Ovary (tissue), 7 donors: ENCODE measurements at regions not wholly inside any gene's neighbourhood (a gene's known extent, or its start where the extent isn't known, plus 50 kb on each side); places are given as distances from the start of the nearest gene placed in this dataset.

Source experiments
- DNase-seq, 5 donors: peaks; one replicate each; pipeline ENCODE4 v3.0.0-alpha.2; 2019 to 2020
- H3K27ac ChIP-seq, 2 donors: fragments of 200-600 bp; one replicate each; pipeline versions ENCODE4 v1.5.1 to v1.8.0; 2019 to 2022
- H3K27me3 ChIP-seq: fragments of 200-600 bp; one replicate; pipeline ENCODE4 v1.8.0; 2022
- H3K36me3 ChIP-seq: fragments of 200-600 bp; sonication (generic); one replicate; pipeline ENCODE4 v1.5.1; 2019
- H3K4me1 ChIP-seq: one replicate; pipeline ENCODE4 v1.8.1; 2013; ENCODE audit warnings: mild to moderate bottlenecking, moderate library complexity; ENCODE audit not compliant: insufficient read depth
- H3K4me3 ChIP-seq: fragments of 200-600 bp; sonication (generic); one replicate; pipeline ENCODE4 v1.5.1; 2017
- H3K9me3 ChIP-seq, 2 donors: fragments of 200-600 bp in 1 of 2; sonication (generic) in 1 of 2; one replicate each; pipeline versions ENCODE4 v1.5.1 to v1.8.1; 2013 to 2019; ENCODE audit warnings: mild to moderate bottlenecking in 1 of 2, moderate library complexity in 1 of 2
- EP300 ChIP-seq: sonication (generic); formaldehyde crosslinking; IDR thresholded peaks from one replicate; pipeline ENCODE4 v1.6.1; 2017; ENCODE audit warnings: antibody characterized with exemption
- POLR2A ChIP-seq: fragments of 450-650 bp; IDR thresholded peaks from one replicate; pipeline ENCODE4 v1.6.1; 2017; ENCODE audit warnings: antibody characterized with exemption, mild to moderate bottlenecking, moderate library complexity
- WGBS, 3 donors: extraction: QIAGEN DNeasy Blood & Tissue Kit in 1 of 3; methylation state at CpG; one replicate each; pipeline versions ENCODE4 v1.1.5 to v1.1.7; 2013 to 2017; 5-methylcytosine and 5-hydroxymethylcytosine counted together
- intact Hi-C, 4 donors: fragments of 100-400 bp; cut with DNase I; formaldehyde crosslinking; loops; one replicate each; pipeline versions ENCODE4 v1.11.0 to v1.15.1; 2022 to 2023
- TF ChIP-seq, protein P1 (sequence below), 3 donors: fragments of 450-650 bp in 2 of 3; fragments of 200-600 bp in 1 of 3; IDR thresholded peaks; one replicate each; pipeline versions ENCODE4 v1.5.1 to v1.8.0; 2016 to 2022; ENCODE audit warnings: antibody characterized with exemption in 3 of 3, mild to moderate bottlenecking in 1 of 3
- donor health status: DM: no; HTN: no; CAD: no; lungs with moderate emphysema.
- donor health status: DM: no; HTN: no; CAD: no.
- donor health status: Bipolar disorder and iron deficiency.
- donor health status: DM: no; HTN: no; CAD: no.
- donor health status: DM: yes; HTN: yes; CAD: no.

DNA sequence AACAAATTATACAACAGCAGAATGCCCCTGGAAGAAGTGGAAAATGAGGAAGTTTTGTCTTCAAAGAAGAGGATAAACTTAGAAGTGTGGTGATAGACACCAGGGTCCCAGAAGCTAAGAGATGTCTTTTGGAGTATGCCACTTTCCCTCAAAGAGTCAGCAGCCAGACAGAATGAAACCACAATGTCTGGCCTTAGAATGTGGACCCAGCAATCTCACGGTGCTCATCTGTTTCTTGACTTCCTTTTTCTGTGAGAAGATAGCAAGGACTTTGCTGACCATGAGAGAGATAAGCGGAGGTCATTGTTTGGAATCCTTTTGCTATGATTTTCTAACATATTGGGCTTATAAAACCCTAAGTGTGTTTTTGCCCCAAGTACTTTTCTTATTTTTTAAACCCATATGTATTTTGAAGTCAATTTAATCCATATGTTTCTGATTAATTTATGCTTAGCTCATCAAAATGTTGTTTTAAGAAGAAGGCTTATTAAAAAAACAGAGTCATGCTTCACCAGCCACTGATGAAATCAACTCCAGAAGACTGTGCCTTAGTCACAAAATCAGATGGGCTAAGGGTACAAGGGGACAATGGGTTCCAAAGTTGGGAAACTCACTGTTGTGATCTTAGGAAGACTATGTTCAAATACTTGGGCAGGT is 451.2 kb upstream of the JAG1 start:
- DNase-seq, result no peak
- Histone ChIP-seq H3K9me3 (no peaks in the 10 kb centered on the region), H3K27me3 (no peaks in the 10 kb centered on the region), H3K4me1 (peaks cover 1% of the 10 kb centered on the region), H3K27ac (no peak overlapping the region), H3K36me3 (no peaks in the 10 kb centered on the region), H3K4me3 (no peak overlapping the region)
- TF ChIP-seq EP300 (no peak), POLR2A (no peak)
- TF ChIP-seq, protein P1, sequence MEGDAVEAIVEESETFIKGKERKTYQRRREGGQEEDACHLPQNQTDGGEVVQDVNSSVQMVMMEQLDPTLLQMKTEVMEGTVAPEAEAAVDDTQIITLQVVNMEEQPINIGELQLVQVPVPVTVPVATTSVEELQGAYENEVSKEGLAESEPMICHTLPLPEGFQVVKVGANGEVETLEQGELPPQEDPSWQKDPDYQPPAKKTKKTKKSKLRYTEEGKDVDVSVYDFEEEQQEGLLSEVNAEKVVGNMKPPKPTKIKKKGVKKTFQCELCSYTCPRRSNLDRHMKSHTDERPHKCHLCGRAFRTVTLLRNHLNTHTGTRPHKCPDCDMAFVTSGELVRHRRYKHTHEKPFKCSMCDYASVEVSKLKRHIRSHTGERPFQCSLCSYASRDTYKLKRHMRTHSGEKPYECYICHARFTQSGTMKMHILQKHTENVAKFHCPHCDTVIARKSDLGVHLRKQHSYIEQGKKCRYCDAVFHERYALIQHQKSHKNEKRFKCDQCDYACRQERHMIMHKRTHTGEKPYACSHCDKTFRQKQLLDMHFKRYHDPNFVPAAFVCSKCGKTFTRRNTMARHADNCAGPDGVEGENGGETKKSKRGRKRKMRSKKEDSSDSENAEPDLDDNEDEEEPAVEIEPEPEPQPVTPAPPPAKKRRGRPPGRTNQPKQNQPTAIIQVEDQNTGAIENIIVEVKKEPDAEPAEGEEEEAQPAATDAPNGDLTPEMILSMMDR (IDR thresholded peaks at IDR 0.05), result no peak
- intact Hi-C loops, result no loop called here
- WGBS, 3 donors, result 62 to 73% (median 72%) methylated on average over 2 of the region's 2 CpGs

DNA sequence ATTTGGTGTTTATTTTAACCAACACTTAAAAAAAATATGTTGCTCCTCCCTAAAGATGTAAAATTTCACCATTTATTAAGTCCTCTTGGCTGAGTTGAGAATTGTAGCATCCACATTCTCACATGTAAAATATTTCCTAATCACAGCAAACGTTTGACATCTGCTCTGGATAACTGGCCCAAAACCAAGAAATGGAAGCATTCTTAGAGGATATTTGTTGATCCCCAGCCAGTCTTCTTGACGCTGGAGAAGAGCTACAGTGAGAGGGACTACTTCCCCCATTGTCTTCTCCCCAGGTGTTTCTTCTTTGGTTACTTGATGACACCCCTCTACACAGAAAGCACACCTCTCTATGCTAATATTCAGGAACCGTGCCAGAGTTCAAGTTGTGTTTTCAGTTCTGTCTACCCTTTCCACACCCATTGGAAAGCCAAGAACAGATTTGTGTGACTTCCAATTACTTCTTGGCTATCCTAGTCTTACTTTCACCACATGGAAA is 454.5 kb upstream of the JAG1 start:
- Histone ChIP-seq H3K9me3 (no peaks in the 10 kb centered on the region), H3K36me3 (no peaks in the 10 kb centered on the region), H3K4me1 (peaks cover 1% of the 10 kb centered on the region), H3K4me3 (no peak overlapping the region), H3K27me3 (no peaks in the 10 kb centered on the region), H3K27ac (no peak overlapping the region)
- WGBS, 3 donors, result 24 to 35% (median 29%) methylated on average over 3 of the region's 3 CpGs
- DNase-seq, result no peak
- TF ChIP-seq EP300, result no peak
- TF ChIP-seq, protein P1 (IDR thresholded peaks at IDR 0.05), result no peak
- TF ChIP-seq POLR2A, result no peak
- intact Hi-C loops, result no loop called here

DNA sequence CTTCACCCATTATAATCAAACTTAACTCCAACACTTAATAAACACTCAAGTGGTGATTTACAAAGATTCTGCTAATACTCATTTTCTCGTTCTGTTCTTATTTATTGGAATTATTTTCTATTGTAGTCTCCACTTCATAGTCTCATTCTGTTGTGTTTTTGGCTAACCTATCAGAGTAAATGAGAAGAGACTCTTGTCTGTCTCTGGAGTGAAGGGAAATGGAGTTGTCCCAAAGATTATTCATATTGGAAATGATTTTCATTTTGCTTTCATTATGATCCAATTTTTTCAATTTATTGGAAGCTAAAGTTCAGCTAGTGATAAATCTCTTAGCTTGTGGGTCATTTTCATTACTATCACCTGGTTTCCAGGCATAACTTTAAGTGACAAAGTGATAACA is 454.9 kb upstream of the JAG1 start:
- TF ChIP-seq POLR2A (no peak), EP300 (no peak)
- TF ChIP-seq, protein P1 (IDR thresholded peaks at IDR 0.05), result no peak
- WGBS, 3 donors, result 50 to 64% (median 58%) methylated on average over 1 of the region's 1 CpG
- no peaks in the 10 kb centered on the region for H3K36me3 ChIP-seq
- no peak overlapping the region for H3K27ac ChIP-seq
- H3K4me1 ChIP-seq, result peaks cover 1% of the 10 kb centered on the region
- H3K9me3 ChIP-seq, result no peaks in the 10 kb centered on the region
- no peak overlapping the region for H3K4me3 ChIP-seq
- no peaks in the 10 kb centered on the region for H3K27me3 ChIP-seq
- DNase-seq, result no peak
- intact Hi-C loops, result no loop called here

DNA sequence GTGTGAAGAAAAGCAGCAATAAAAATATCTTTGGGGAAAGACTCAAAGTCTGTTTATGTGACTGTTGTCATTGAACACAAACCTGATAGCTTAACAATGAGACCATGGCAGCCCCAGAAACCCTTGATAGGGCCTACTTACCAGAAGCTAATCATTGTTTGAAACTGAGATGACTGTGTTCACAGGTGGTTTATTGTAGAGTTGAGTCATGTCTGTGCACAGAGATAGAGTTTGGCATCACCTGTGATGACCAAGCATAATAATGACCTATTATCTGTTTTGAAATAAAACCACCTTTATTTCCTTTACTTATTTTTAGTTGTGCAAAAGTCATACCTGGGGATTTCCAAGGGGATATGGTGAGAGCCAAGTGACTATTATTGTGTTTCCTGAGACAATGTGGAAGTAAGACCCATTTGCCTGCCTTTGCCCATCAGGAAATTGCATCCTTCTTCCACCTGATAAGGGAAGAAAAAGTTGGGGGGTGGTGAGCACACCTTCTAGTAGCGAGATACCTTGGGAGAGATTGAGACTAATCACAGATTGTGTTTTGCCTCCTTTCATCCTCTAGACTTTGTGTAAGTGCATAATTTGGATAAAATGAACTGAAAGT is 456.9 kb upstream of the JAG1 start:
- DNase-seq, result no peak
- no peak overlapping the region for H3K27ac ChIP-seq
- H3K4me3 ChIP-seq, result no peak overlapping the region
- H3K27me3 ChIP-seq, result no peaks in the 10 kb centered on the region
- no peak for TF ChIP-seq EP300
- TF ChIP-seq, protein P1 (IDR thresholded peaks at IDR 0.05), result no peak
- TF ChIP-seq POLR2A, result no peak
- H3K36me3 ChIP-seq, result no peaks in the 10 kb centered on the region
- H3K4me1 ChIP-seq, result peaks cover 1% of the 10 kb centered on the region
- no peaks in the 10 kb centered on the region for H3K9me3 ChIP-seq
- 93 to 100% (median 98%) methylated on average over 1 of the region's 1 CpG for WGBS, 3 donors
- intact Hi-C loops, result no loop called here
